ENCODE measurements at regions not wholly inside any gene's neighbourhood (a gene's known extent, or its start where the extent isn't known, plus 50 kb on each side); places are given as distances from the start of the nearest gene placed in this dataset.

GRCh38 chr2:158918452-158918851 lies 50.0 kb upstream of the TANC1 start:
- Histone ChIP-seq H3K36me3 (ENCODE audit: insufficient read depth, low read length) (no peaks in the 10 kb centered on the region), H3K4me3 (ENCODE audit: low read length) (no peak overlapping the region), H3K4me1 (ENCODE audit: insufficient read depth, low read length) (no peaks in the 10 kb centered on the region), H3K27me3 (ENCODE audit: control insufficient read depth in 1 of 2, insufficient read depth in 2 of 2, low read length in 2 of 2) (no peaks in the 10 kb centered on the region), H3K27ac (ENCODE audit: low read depth in 1 of 2, low read length in 2 of 2) (no peak overlapping the region), H3K9me3 (ENCODE audit: control insufficient read depth in 1 of 2, insufficient read depth in 1 of 2, low read length in 2 of 2) (no peaks in the 10 kb centered on the region)
- Mint-ChIP-seq H3K4me3 (no peak overlapping the region), H3K4me1 (ENCODE audit: low read depth) (no peaks in the 10 kb centered on the region), H3K9me3 (no peaks in the 10 kb centered on the region), H3K27ac (no peak overlapping the region), H3K36me3 (ENCODE audit: low read depth) (no peaks in the 10 kb centered on the region), H3K27me3 (peaks cover 6% of the 10 kb centered on the region)
- DNase-seq: no peak
- ChIA-PET POLR2A (no interaction called here), CTCF (no interaction called here)
- no peak for TF ChIP-seq CTCF (IDR thresholded peaks at IDR 0.05)
- no peak for ATAC-seq (ENCODE audit: poor library complexity)
- intact Hi-C loops (cut with DNase I, micrococcal nuclease): no loop called here
